GM12878 (cell line): ENCODE measurements at regions not wholly inside any gene's neighbourhood (a gene's known extent, or its start where the extent isn't known, plus 50 kb on each side); places are given as distances from the start of the nearest gene placed in this dataset.

ENCODE experiments used
- ATAC-seq: fragments of 200-7000 bp; cut with Tn5 transposase; 3 replicates; pipeline ENCODE4 v1.9.1; 2020; ENCODE audit warnings: mild to moderate bottlenecking, moderate library complexity
- BruUV-seq: library from RNA; stranded (reverse); fragments of 400-500 nt; replicated peaks from 2 replicates; lab custom pipeline; 2021; lab: Mats Ljungman, UMichigan
- CTCF ChIA-PET: fragments of 300-600 bp; sonication (Branson Sonifier 250); formaldehyde crosslinking; extraction: SDS; loops from one replicate; lab custom pipeline; 2021; ENCODE audit warnings: inconsistent platforms; lab: Yijun Ruan, JAX
- POLR2A ChIA-PET: fragments of 350-600 bp; formaldehyde crosslinking; extraction: SDS; loops from one replicate; lab custom pipeline; 2021; ENCODE audit warnings: inconsistent platforms; lab: Charles Lee
- RAD21 ChIA-PET: fragments of 300-600 bp; sonication (Branson Sonifier 250); formaldehyde crosslinking; loops from one replicate; lab custom pipeline; 2023; ENCODE audit warnings: antibody characterized with exemption; ENCODE audit not compliant: unreplicated experiment; lab: Charles Lee
- SMC1A ChIA-PET: fragments of 300-600 bp; sonication (Branson Sonifier 250); formaldehyde crosslinking; loops from one replicate; lab custom pipeline; 2023; ENCODE audit not compliant: unreplicated experiment, uncharacterized antibody; lab: Charles Lee
- DNase-seq: peaks from one replicate; pipeline ENCODE4 v3.0.0-alpha.2; 2011; ENCODE audit warnings: low read depth, low spot score
- FAIRE-seq: peaks from 3 replicates; lab custom pipeline; 2011; peaks lifted over from hg19 to GRCh38; lab: Jason Lieb, UNC
- H2AFZ ChIP-seq: 2 replicates; pipeline ENCODE4 v1.6.0; 2011; ENCODE audit warnings: low read depth, low read length, control low read depth; ENCODE audit not compliant: control insufficient read depth
- H3K27ac ChIP-seq: 2 replicates; pipeline ENCODE4 v1.5.1; 2011; ENCODE audit warnings: control low read depth; ENCODE audit not compliant: control insufficient read depth, insufficient read depth
- H3K27me3 ChIP-seq, 2 experiments: replicated peaks in 1 of 2; 2 replicates each; pipeline versions ENCODE4 v1.6.0 to v1.6.1; 2011; ENCODE audit warnings: low read length in 1 of 2; ENCODE audit not compliant: control insufficient read depth in 2 of 2, insufficient read depth in 2 of 2
- H3K36me3 ChIP-seq, 2 experiments: 2 replicates each; pipeline ENCODE4 v1.5.1; 2011; ENCODE audit warnings: low read length in 1 of 2; ENCODE audit not compliant: control insufficient read depth in 2 of 2, insufficient read depth in 2 of 2
- H3K4me1 ChIP-seq: 2 replicates; pipeline ENCODE4 v1.6.1; 2011; ENCODE audit warnings: mild to moderate bottlenecking, low read length, moderate library complexity, mixed read lengths; ENCODE audit not compliant: control insufficient read depth, insufficient read depth
- H3K4me2 ChIP-seq: 2 replicates; pipeline ENCODE4 v1.6.0; 2011; ENCODE audit warnings: control low read depth; ENCODE audit not compliant: control insufficient read depth, insufficient read depth
- H3K4me3 ChIP-seq: fragments of 200-600 bp; sonication (generic); 2 replicates; pipeline ENCODE4 v1.5.1; 2016
- H3K79me2 ChIP-seq: 2 replicates; pipeline ENCODE4 v1.6.0; 2011; ENCODE audit warnings: low read length; ENCODE audit not compliant: control insufficient read depth, insufficient read depth
- H3K9ac ChIP-seq: 2 replicates; pipeline ENCODE4 v1.8.0; 2011; ENCODE audit warnings: low read length, control low read depth, mixed read lengths; ENCODE audit not compliant: control insufficient read depth, insufficient read depth
- H3K9me3 ChIP-seq: replicated peaks from 3 replicates; pipeline ENCODE4 v1.5.1; 2011; ENCODE audit warnings: mild to moderate bottlenecking, low read length; ENCODE audit not compliant: control insufficient read depth, insufficient read depth
- H4K20me1 ChIP-seq: 2 replicates; pipeline ENCODE4 v1.6.0; 2011; ENCODE audit not compliant: control insufficient read depth, insufficient read depth
- CREM ChIP-seq: IDR thresholded peaks from 2 replicates; pipeline ENCODE4 v1.6.1; 2014; ENCODE audit warnings: antibody characterized with exemption, low read depth
- EZH2 ChIP-seq: IDR thresholded peaks from 2 replicates; pipeline ENCODE4 v1.6.1; 2012; ENCODE audit warnings: low read depth, mild to moderate bottlenecking, control low read depth, inconsistent platforms, low read length, borderline replicate concordance; ENCODE audit not compliant: control insufficient read depth
- FOXM1 ChIP-seq: IDR thresholded peaks from 2 replicates; pipeline ENCODE4 v1.6.1; 2012; ENCODE audit warnings: low read depth, mild to moderate bottlenecking, inconsistent platforms, low read length, moderate library complexity
- KDM1A ChIP-seq: fragments of 200-600 bp; sonication (generic); IDR thresholded peaks from 2 replicates; pipeline ENCODE4 v1.6.1; 2016; ENCODE audit warnings: borderline replicate concordance
- KLF5 ChIP-seq: fragments of 450-650 bp; IDR thresholded peaks from 2 replicates; pipeline ENCODE4 v1.6.1; 2014; ENCODE audit warnings: mild to moderate bottlenecking; ENCODE audit not compliant: partially characterized antibody
- LARP7 ChIP-seq: fragments of 450-650 bp; IDR thresholded peaks from 2 replicates; pipeline ENCODE4 v1.6.1; 2017; ENCODE audit warnings: mild to moderate bottlenecking
- MEF2A ChIP-seq: IDR thresholded peaks from 2 replicates; pipeline ENCODE4 v1.6.1; 2011; ENCODE audit warnings: low read depth, mild to moderate bottlenecking, low read length, moderate library complexity; ENCODE audit not compliant: insufficient read depth
- NFYA ChIP-seq: IDR thresholded peaks from 2 replicates; pipeline ENCODE4 v1.6.1; 2011; ENCODE audit warnings: low read depth, mild to moderate bottlenecking, low read length, improper control_type of control experiment, borderline replicate concordance
- NR2C1 ChIP-seq: fragments of 450-650 bp; IDR thresholded peaks from 2 replicates; pipeline ENCODE4 v1.6.1; 2017; ENCODE audit warnings: antibody characterized with exemption, mild to moderate bottlenecking, moderate library complexity
- SMAD1 ChIP-seq: fragments of 450-650 bp; IDR thresholded peaks from 2 replicates; pipeline ENCODE4 v1.6.1; 2018; ENCODE audit warnings: mild to moderate bottlenecking, low read depth; ENCODE audit not compliant: partially characterized antibody
- STAT1 ChIP-seq: fragments of 450-650 bp; conservative IDR thresholded peaks from 2 replicates; pipeline ENCODE4 v1.6.1; 2014; ENCODE audit warnings: antibody characterized with exemption, mild to moderate bottlenecking
- SUZ12 ChIP-seq: fragments of 200-600 bp; sonication (generic); IDR thresholded peaks from one replicate; pipeline ENCODE4 v1.6.1; 2018; ENCODE audit warnings: antibody characterized with exemption, mild to moderate bottlenecking; ENCODE audit not compliant: unreplicated experiment
- TAF1 ChIP-seq: IDR thresholded peaks from 2 replicates; pipeline ENCODE4 v1.6.1; 2011; ENCODE audit warnings: mild to moderate bottlenecking, low read depth, low read length, borderline replicate concordance
- ZNF24 ChIP-seq: fragments of 450-650 bp; IDR thresholded peaks from 2 replicates; pipeline ENCODE4 v1.6.1; 2017; ENCODE audit warnings: antibody characterized with exemption, mild to moderate bottlenecking
- WGBS: methylation state at CpG from one replicate; pipeline ENCODE4 v1.1.6; 2016; ENCODE audit warnings: low lambda C conversion rate; ENCODE audit not compliant: insufficient replicate concordance, insufficient coverage; ENCODE audit errors: missing lambda C conversion rate; 5-methylcytosine and 5-hydroxymethylcytosine counted together
- in situ Hi-C: fragments of 300-500 bp; cut with MboI; formaldehyde crosslinking; loops from 9 replicates; pipeline ENCODE4 v1.14.3; 2018; ENCODE audit warnings: mixed read lengths
- intact Hi-C: fragments of 100-400 bp; cut with micrococcal nuclease; formaldehyde crosslinking; loops from one replicate; pipeline ENCODE4 v1.14.2; 2022; ENCODE audit not compliant: unreplicated experiment
- TF ChIP-seq, protein P1 (sequence below): fragments of 450-650 bp; IDR thresholded peaks from 2 replicates; pipeline ENCODE4 v1.6.1; 2016; ENCODE audit warnings: mild to moderate bottlenecking
- TF ChIP-seq, protein P2 (sequence below): IDR thresholded peaks from 2 replicates; pipeline ENCODE4 v1.6.1; 2012; ENCODE audit warnings: low read depth, low read length, improper control_type of control experiment

DNA sequence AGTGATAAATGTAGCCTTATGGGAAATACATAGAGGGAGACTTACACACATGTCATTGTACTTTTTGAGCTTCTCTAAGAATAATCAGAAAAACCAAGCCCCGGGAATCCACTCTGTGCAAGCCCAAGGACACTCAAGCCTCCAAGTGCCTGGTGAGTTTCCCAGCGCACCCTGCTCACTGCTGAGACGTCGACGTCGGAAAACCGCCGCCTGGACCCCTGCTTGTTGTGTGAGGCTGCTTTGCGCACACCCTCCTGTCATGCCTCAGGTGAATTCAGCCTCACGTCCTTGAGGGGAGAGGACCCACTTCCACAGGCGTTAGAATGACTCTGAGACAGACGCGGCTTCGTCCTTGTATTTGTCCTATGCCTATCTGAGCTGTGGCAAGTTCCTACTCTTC, 368.4 kb upstream of the AKR1E2 start (continued):
- TF ChIP-seq FOXM1 (no peak), SUZ12 (no peak), NR2C1 (no peak), KLF5 (no peak), SMAD1 (no peak), TAF1 (no peak), CREM (no peak), MEF2A (no peak)
- TF ChIP-seq, protein P1, sequence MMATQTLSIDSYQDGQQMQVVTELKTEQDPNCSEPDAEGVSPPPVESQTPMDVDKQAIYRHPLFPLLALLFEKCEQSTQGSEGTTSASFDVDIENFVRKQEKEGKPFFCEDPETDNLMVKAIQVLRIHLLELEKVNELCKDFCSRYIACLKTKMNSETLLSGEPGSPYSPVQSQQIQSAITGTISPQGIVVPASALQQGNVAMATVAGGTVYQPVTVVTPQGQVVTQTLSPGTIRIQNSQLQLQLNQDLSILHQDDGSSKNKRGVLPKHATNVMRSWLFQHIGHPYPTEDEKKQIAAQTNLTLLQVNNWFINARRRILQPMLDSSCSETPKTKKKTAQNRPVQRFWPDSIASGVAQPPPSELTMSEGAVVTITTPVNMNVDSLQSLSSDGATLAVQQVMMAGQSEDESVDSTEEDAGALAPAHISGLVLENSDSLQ: no peak

DNA sequence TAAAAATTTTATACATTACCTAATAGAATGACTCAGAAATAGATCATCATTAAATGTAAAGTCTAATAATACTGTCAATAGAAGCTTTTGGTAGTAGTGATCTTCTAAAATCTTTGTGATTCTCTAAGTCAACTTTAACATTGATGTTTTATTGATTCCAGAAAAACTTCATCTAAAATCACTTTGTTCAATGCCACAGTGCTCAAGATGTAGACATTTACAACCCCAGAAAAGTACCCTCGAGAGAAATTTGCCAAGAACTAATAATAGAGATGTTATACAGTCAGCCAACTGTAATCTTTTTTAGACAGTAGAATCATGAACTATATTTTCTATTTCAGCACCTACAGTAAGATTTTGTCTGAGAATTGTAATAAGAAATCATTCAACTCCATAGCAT, 369.2 kb upstream of the AKR1E2 start:
- no peak for ATAC-seq

More for the DNA sequence above, 369.2 kb upstream of the AKR1E2 start:
- RAD21 ChIA-PET: no interaction called here
- in situ Hi-C loops (no loop called here), intact Hi-C loops (no loop called here)
- WGBS: 0% methylated on average over 1 of the region's 1 CpG
- Histone ChIP-seq H2AFZ (no peak overlapping the region), H3K4me1 (no peaks in the 10 kb centered on the region), H3K4me3 (no peak overlapping the region), H3K9me3 (no peaks in the 10 kb centered on the region), H3K9ac (no peak overlapping the region), H3K36me3 (no peaks in the 10 kb centered on the region), H3K27me3 (no peaks in the 10 kb centered on the region; a peak in 1 of 4 replicates), H3K79me2 (no peaks in the 10 kb centered on the region), H3K4me2 (no peak overlapping the region), H4K20me1 (no peaks in the 10 kb centered on the region), H3K27ac (no peak overlapping the region)
- CTCF ChIA-PET: interaction anchor here (1.2 kb wide), 1 partner anchor 26 kb away, joined by 3 read pairs; no protein-coding TSS in a partner anchor
- FAIRE-seq (no peak), DNase-seq (no peak)
- BruUV-seq: no TSS peak
- SMC1A ChIA-PET: interaction anchor here (0.8 kb wide), 1 partner anchor 27 kb away, joined by 3 read pairs; no protein-coding TSS in a partner anchor
- POLR2A ChIA-PET: no interaction called here
- TF ChIP-seq ZNF24 (no peak), EZH2 (no peak), LARP7 (no peak), STAT1 (no peak), KDM1A (no peak), NFYA (no peak)
- TF ChIP-seq, protein P2, sequence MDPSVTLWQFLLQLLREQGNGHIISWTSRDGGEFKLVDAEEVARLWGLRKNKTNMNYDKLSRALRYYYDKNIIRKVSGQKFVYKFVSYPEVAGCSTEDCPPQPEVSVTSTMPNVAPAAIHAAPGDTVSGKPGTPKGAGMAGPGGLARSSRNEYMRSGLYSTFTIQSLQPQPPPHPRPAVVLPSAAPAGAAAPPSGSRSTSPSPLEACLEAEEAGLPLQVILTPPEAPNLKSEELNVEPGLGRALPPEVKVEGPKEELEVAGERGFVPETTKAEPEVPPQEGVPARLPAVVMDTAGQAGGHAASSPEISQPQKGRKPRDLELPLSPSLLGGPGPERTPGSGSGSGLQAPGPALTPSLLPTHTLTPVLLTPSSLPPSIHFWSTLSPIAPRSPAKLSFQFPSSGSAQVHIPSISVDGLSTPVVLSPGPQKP: no peak
